HG02938 (cell line): ENCODE measurements at regions not wholly inside any gene's neighbourhood (a gene's known extent, or its start where the extent isn't known, plus 50 kb on each side); places are given as distances from the start of the nearest gene placed in this dataset.
"Not testable (repeated sequence)": the region's sequence is repeated elsewhere in the genome, so short reads cannot be mapped to it uniquely, and the experiment has no call there.

ENCODE experiments used
- ATAC-seq: cut with Tn5 transposase; IDR thresholded peaks from one replicate; pipeline ENCODE4 v1.9.1; 2021; ENCODE audit warnings: mild to moderate bottlenecking, moderate library complexity; ENCODE audit not compliant: unreplicated experiment

- ATAC-seq: no peak
These were observed 121.5 kb upstream of the PDE1A start for GRCh38 chr2:182548031-182548950.

GRCh38 chr2:182550234-182550633, 123.4 kb upstream of the PDE1A start:
- no peak for ATAC-seq

- not testable (repeated sequence) for ATAC-seq
These were observed 125.4 kb upstream of the PDE1A start for GRCh38 chr2:182552232-182552631.

GRCh38 chr2:182552785-182553184, 125.9 kb upstream of the PDE1A start:
- not testable (repeated sequence) for ATAC-seq

- peak; percentile 100 for ATAC-seq
These were observed 126.6 kb upstream of the PDE1A start for GRCh38 chr2:182553483-182553882.

- no peak for ATAC-seq
These were observed 128.1 kb upstream of the PDE1A start for GRCh38 chr2:182554950-182555349.

GRCh38 chr2:182558564-182558963, 131.7 kb upstream of the PDE1A start:
- no peak for ATAC-seq

GRCh38 chr2:182559623-182560022, 132.8 kb upstream of the PDE1A start:
- ATAC-seq: no peak

GRCh38 chr2:182565911-182566567, 139.2 kb upstream of the PDE1A start:
- no peak for ATAC-seq

GRCh38 chr2:182573553-182573952, 142.5 kb upstream of the DNAJC10 start:
- ATAC-seq: no peak

GRCh38 chr2:182577816-182578215, 138.2 kb upstream of the DNAJC10 start:
- ATAC-seq: no peak

- no peak for ATAC-seq
These were observed 134.7 kb upstream of the DNAJC10 start for GRCh38 chr2:182581196-182581935.

GRCh38 chr2:182584462-182584861, 131.6 kb upstream of the DNAJC10 start:
- no peak for ATAC-seq

- no peak for ATAC-seq
These were observed 131.1 kb upstream of the DNAJC10 start for GRCh38 chr2:182585001-182585400.

GRCh38 chr2:182585430-182585829, 130.6 kb upstream of the DNAJC10 start:
- ATAC-seq: no peak

- ATAC-seq: no peak
These were observed 129.6 kb upstream of the DNAJC10 start for GRCh38 chr2:182586426-182586825.

- no peak for ATAC-seq
These were observed 128.2 kb upstream of the DNAJC10 start for GRCh38 chr2:182587831-182588230.

- ATAC-seq: no peak
These were observed 126.9 kb upstream of the DNAJC10 start for GRCh38 chr2:182589121-182589520.

GRCh38 chr2:182591774-182592173, 124.3 kb upstream of the DNAJC10 start:
- ATAC-seq: no peak

GRCh38 chr2:182592691-182593393, 123.2 kb upstream of the DNAJC10 start:
- no peak for ATAC-seq
